H9 (cell line): ENCODE measurements at regions not wholly inside any gene's neighbourhood (a gene's known extent, or its start where the extent isn't known, plus 50 kb on each side); places are given as distances from the start of the nearest gene placed in this dataset.

Experiments used
- DNase-seq: peaks from one replicate; pipeline ENCODE4 v3.0.0-alpha.2; 2017
- H2AFZ ChIP-seq: one replicate; pipeline ENCODE4 v1.6.1; 2013; ENCODE audit warnings: mild to moderate bottlenecking, low read length, control low read depth, moderate library complexity
- H2AK5ac ChIP-seq: 2 replicates; pipeline ENCODE4 v1.6.1; 2013; ENCODE audit warnings: low read length, control low read depth, mixed read lengths; ENCODE audit not compliant: insufficient read length
- H2BK120ac ChIP-seq: one replicate; pipeline ENCODE4 v1.6.1; 2013; ENCODE audit warnings: low read depth, mild to moderate bottlenecking, low read length, control low read depth, inconsistent platforms; ENCODE audit not compliant: poor library complexity, severe bottlenecking
- H2BK12ac ChIP-seq: 2 replicates; pipeline ENCODE4 v1.6.1; 2013; ENCODE audit warnings: low read length, control low read depth, mixed read lengths, low read depth; ENCODE audit not compliant: insufficient read length
- H2BK15ac ChIP-seq: 2 replicates; pipeline ENCODE4 v1.6.1; 2013; ENCODE audit warnings: low read depth, low read length, control low read depth
- H2BK20ac ChIP-seq: one replicate; pipeline ENCODE4 v1.6.1; 2013; ENCODE audit warnings: low read depth, mild to moderate bottlenecking, low read length, control low read depth, inconsistent platforms; ENCODE audit not compliant: poor library complexity, severe bottlenecking
- H2BK5ac ChIP-seq: 2 replicates; pipeline ENCODE4 v1.6.1; 2013; ENCODE audit warnings: low read length, control low read depth, mixed read lengths; ENCODE audit not compliant: insufficient read length
- H3K14ac ChIP-seq: 2 replicates; pipeline ENCODE4 v1.6.1; 2013; ENCODE audit warnings: low read length, control low read depth; ENCODE audit not compliant: insufficient read depth
- H3K18ac ChIP-seq: 2 replicates; pipeline ENCODE4 v1.6.1; 2013; ENCODE audit warnings: low read depth, mild to moderate bottlenecking, mixed read lengths, low read length, control low read depth; ENCODE audit not compliant: insufficient read length
- H3K23ac ChIP-seq: 2 replicates; pipeline ENCODE4 v1.6.1; 2013; ENCODE audit warnings: low read length, control low read depth, mixed read lengths, low read depth; ENCODE audit not compliant: insufficient read length
- H3K23me2 ChIP-seq: 2 replicates; pipeline ENCODE4 v1.6.1; 2013; ENCODE audit warnings: low read depth, mild to moderate bottlenecking, mixed read lengths, low read length, control low read depth; ENCODE audit not compliant: insufficient read length, poor library complexity, severe bottlenecking
- H3K27ac ChIP-seq: 2 replicates; pipeline ENCODE4 v1.5.1; 2013; ENCODE audit warnings: low read length, control low read depth, mixed read lengths, low read depth; ENCODE audit not compliant: insufficient read length
- H3K27me3 ChIP-seq: 2 replicates; pipeline ENCODE4 v1.6.1; 2013; ENCODE audit warnings: low read length, control low read depth, inconsistent platforms; ENCODE audit not compliant: insufficient read depth
- H3K4ac ChIP-seq: 2 replicates; pipeline ENCODE4 v1.6.1; 2013; ENCODE audit warnings: low read depth, mild to moderate bottlenecking, control low read depth, inconsistent platforms, low read length, moderate library complexity
- H3K4me1 ChIP-seq: 2 replicates; pipeline ENCODE4 v1.6.1; 2013; ENCODE audit warnings: low read length, control low read depth, inconsistent platforms; ENCODE audit not compliant: insufficient read depth
- H3K4me2 ChIP-seq: 2 replicates; pipeline ENCODE4 v1.6.1; 2013; ENCODE audit warnings: low read length, control low read depth, mixed read lengths; ENCODE audit not compliant: insufficient read length, insufficient read depth
- H3K56ac ChIP-seq: 2 replicates; pipeline ENCODE4 v1.6.1; 2013; ENCODE audit warnings: low read depth, mild to moderate bottlenecking, mixed read lengths, low read length, control low read depth; ENCODE audit not compliant: insufficient read length
- H3K79me1 ChIP-seq: 2 replicates; pipeline ENCODE4 v1.6.1; 2013; ENCODE audit warnings: low read depth, mild to moderate bottlenecking, moderate library complexity, low read length, control low read depth, inconsistent platforms; ENCODE audit not compliant: insufficient read depth, poor library complexity, severe bottlenecking
- H3K79me2 ChIP-seq: 2 replicates; pipeline ENCODE4 v1.6.1; 2013; ENCODE audit warnings: low read length, control low read depth, inconsistent platforms; ENCODE audit not compliant: insufficient read depth
- H3K9ac ChIP-seq: 2 replicates; pipeline ENCODE4 v1.6.1; 2013; ENCODE audit warnings: low read length, control low read depth, mixed read lengths; ENCODE audit not compliant: insufficient read length; ENCODE audit errors: extremely low read depth
- H3K9me3 ChIP-seq: one replicate; pipeline ENCODE4 v1.6.1; 2013; ENCODE audit warnings: low read depth, low read length, inconsistent platforms; ENCODE audit not compliant: control insufficient read depth
- H3T11ph ChIP-seq: one replicate; pipeline ENCODE4 v1.6.1; 2013; ENCODE audit warnings: mild to moderate bottlenecking, low read length, control low read depth, inconsistent platforms
- H4K20me1 ChIP-seq: one replicate; pipeline ENCODE4 v1.6.1; 2013; ENCODE audit not compliant: control insufficient read depth, insufficient read length, insufficient read depth
- H4K5ac ChIP-seq: 2 replicates; pipeline ENCODE4 v1.6.1; 2013; ENCODE audit warnings: low read depth, mild to moderate bottlenecking, mixed read lengths, low read length, control low read depth; ENCODE audit not compliant: insufficient read length
- H4K8ac ChIP-seq: replicated peaks from 2 replicates; pipeline ENCODE4 v1.6.1; 2013; ENCODE audit warnings: low read length, control low read depth, mixed read lengths, low read depth; ENCODE audit not compliant: insufficient read length
- H4K91ac ChIP-seq: 2 replicates; pipeline ENCODE4 v1.6.1; 2013; ENCODE audit warnings: low read depth, mild to moderate bottlenecking, moderate library complexity, mixed read lengths, low read length, control low read depth; ENCODE audit not compliant: insufficient read length
- H3K27ac Mint-ChIP-seq, 3 experiments: 2 replicates in 2 of 3; 3 replicates in 1 of 3; pipeline ENCODE4 v1.8.0; 2020 to 2021; ENCODE audit warnings: mixed read lengths in 3 of 3, mild to moderate bottlenecking in 1 of 3, moderate library complexity in 1 of 3
- H3K27me3 Mint-ChIP-seq: 2 replicates; pipeline ENCODE4 v1.8.0; 2021; ENCODE audit warnings: low read depth, mild to moderate bottlenecking, moderate library complexity, mixed read lengths
- H3K36me3 Mint-ChIP-seq, 3 experiments: 2 replicates in 2 of 3; 3 replicates in 1 of 3; pipeline ENCODE4 v1.8.0; 2020 to 2021; ENCODE audit warnings: low read depth in 3 of 3, mixed read lengths in 3 of 3; ENCODE audit not compliant: insufficient read depth in 1 of 3
- H3K4me1 Mint-ChIP-seq, 2 experiments: 2 replicates each; pipeline ENCODE4 v1.8.0; 2020; ENCODE audit warnings: mixed read lengths in 2 of 2
- H3K4me3 Mint-ChIP-seq, 2 experiments: 2 replicates in 1 of 2; 3 replicates in 1 of 2; pipeline ENCODE4 v1.8.0; 2020 to 2021; ENCODE audit warnings: mild to moderate bottlenecking in 2 of 2, mixed read lengths in 2 of 2, moderate library complexity in 1 of 2
- H3K9me3 Mint-ChIP-seq, 2 experiments: 2 replicates in 1 of 2; 3 replicates in 1 of 2; pipeline ENCODE4 v1.8.0; 2020; ENCODE audit warnings: mild to moderate bottlenecking in 2 of 2, mixed read lengths in 2 of 2, moderate library complexity in 1 of 2
- CTCF ChIP-seq: fragments of 200-600 bp; sonication (generic); conservative IDR thresholded peaks from 3 replicates; pipeline ENCODE4 v1.8.0; 2021; ENCODE audit warnings: antibody characterized with exemption, mild to moderate bottlenecking
- WGBS: extraction: QIAGEN DNeasy Blood & Tissue Kit; methylation state at CpG from one replicate; pipeline ENCODE4 v1.1.7; 2013; ENCODE audit warnings: missing lambda C conversion rate, low lambda C conversion rate, mixed read lengths; ENCODE audit not compliant: insufficient read length; ENCODE audit errors: extremely low coverage; 5-methylcytosine and 5-hydroxymethylcytosine counted together

DNA sequence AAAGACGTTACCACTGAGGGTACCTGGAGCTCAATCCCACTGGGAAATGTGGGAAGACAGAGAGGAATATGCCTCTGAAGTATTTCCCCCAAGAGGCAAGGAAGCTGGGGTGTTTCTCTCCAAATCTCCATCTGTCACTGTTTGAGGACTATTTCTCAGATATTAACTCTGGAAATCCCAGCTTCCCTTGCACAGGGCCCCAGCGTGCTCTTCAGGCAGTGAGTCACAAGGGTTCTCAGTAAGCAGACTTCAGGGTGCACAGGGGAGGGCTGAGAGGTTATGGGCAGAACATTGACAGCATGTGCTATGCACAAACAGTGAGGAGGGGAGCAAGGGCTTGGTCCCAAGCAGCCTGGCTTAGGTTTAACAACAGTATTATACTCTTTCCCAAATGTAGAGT is 60.9 kb upstream of the EED start:
- H3K4me2 ChIP-seq: no peak overlapping the region
- DNase-seq: no peak

More for the DNA sequence above, 60.9 kb upstream of the EED start:
- no peak overlapping the region for H4K8ac ChIP-seq
- no peaks in the 10 kb centered on the region for H3K79me1 ChIP-seq
- H3K27me3 ChIP-seq: no peaks in the 10 kb centered on the region
- no peaks in the 10 kb centered on the region for H3K9me3 ChIP-seq
- H4K91ac ChIP-seq: no peak overlapping the region
- H3K27me3 Mint-ChIP-seq: no peaks in the 10 kb centered on the region; the same call in 1 of the 2 replicates
- H3K36me3 Mint-ChIP-seq: no peaks in the 10 kb centered on the region
- H3K18ac ChIP-seq: no peak overlapping the region
- no peak overlapping the region for H3K14ac ChIP-seq
- H2BK12ac ChIP-seq: no peak overlapping the region
- H3K27ac ChIP-seq: no peak overlapping the region
- no peak overlapping the region for H3K9ac ChIP-seq
- no peak overlapping the region for H2BK20ac ChIP-seq
- no peak for TF ChIP-seq CTCF
- H3K23ac ChIP-seq: no peak overlapping the region
- no peak overlapping the region for H3K27ac Mint-ChIP-seq
- H2AFZ ChIP-seq: no peak overlapping the region
- no peak overlapping the region for H3K4me3 Mint-ChIP-seq
- no peak overlapping the region for H2BK15ac ChIP-seq
- H3T11ph ChIP-seq: no peak overlapping the region
- no peaks in the 10 kb centered on the region for H4K20me1 ChIP-seq
- no peaks in the 10 kb centered on the region for H3K9me3 Mint-ChIP-seq
- H2BK120ac ChIP-seq: no peak overlapping the region
- no peak overlapping the region for H4K5ac ChIP-seq
- no CpG with 5 or more reads among the region's 2 CpGs for WGBS
- no peak overlapping the region for H3K56ac ChIP-seq
- H3K4me1 ChIP-seq: no peaks in the 10 kb centered on the region
- H2BK5ac ChIP-seq: no peak overlapping the region
- no peaks in the 10 kb centered on the region for H3K23me2 ChIP-seq
- H2AK5ac ChIP-seq: no peak overlapping the region
- no peaks in the 10 kb centered on the region for H3K79me2 ChIP-seq
- H3K4ac ChIP-seq: no peak overlapping the region
- H3K4me1 Mint-ChIP-seq: no peaks in the 10 kb centered on the region
